ENCODE measurements at regions not wholly inside any gene's neighbourhood (a gene's known extent, or its start where the extent isn't known, plus 50 kb on each side); places are given as distances from the start of the nearest gene placed in this dataset.

DNA sequence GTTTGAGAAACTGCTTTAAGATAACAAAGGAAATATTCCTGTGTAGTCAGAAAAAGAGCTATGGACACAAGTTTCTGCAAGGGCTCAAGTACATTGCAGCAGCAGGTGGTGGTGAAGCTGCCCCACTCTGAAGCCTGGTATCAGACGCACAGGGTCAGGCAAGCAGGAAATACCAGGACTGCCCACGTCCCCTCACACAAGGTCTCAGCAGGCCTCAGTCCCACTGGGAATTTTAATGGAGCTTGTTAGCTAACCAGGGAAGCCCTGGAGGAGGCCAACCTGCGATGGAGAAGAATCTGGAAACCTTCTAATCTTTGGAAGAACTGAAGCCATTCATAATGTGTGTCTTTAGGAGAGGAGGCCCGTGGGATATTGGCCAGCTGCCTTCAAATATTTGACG, 168.3 kb downstream of the UXS1 start:
- FAIRE-seq (no peak), DNase-seq (ENCODE audit: low read depth) (no peak)
- Histone ChIP-seq H3K4me3 (ENCODE audit: low read depth, low read length) (no peak overlapping the region), H3K27me3 (ENCODE audit: control insufficient read depth, insufficient read depth, low read length) (peaks cover 4% of the 10 kb centered on the region), H3K36me3 (ENCODE audit: control insufficient read depth, insufficient read depth, low read length) (no peaks in the 10 kb centered on the region)
- TF ChIP-seq, protein P1, sequence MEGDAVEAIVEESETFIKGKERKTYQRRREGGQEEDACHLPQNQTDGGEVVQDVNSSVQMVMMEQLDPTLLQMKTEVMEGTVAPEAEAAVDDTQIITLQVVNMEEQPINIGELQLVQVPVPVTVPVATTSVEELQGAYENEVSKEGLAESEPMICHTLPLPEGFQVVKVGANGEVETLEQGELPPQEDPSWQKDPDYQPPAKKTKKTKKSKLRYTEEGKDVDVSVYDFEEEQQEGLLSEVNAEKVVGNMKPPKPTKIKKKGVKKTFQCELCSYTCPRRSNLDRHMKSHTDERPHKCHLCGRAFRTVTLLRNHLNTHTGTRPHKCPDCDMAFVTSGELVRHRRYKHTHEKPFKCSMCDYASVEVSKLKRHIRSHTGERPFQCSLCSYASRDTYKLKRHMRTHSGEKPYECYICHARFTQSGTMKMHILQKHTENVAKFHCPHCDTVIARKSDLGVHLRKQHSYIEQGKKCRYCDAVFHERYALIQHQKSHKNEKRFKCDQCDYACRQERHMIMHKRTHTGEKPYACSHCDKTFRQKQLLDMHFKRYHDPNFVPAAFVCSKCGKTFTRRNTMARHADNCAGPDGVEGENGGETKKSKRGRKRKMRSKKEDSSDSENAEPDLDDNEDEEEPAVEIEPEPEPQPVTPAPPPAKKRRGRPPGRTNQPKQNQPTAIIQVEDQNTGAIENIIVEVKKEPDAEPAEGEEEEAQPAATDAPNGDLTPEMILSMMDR (IDR thresholded peaks at IDR 0.05; ENCODE audit: insufficient read depth, low read length, severe bottlenecking) = no peak

DNA sequence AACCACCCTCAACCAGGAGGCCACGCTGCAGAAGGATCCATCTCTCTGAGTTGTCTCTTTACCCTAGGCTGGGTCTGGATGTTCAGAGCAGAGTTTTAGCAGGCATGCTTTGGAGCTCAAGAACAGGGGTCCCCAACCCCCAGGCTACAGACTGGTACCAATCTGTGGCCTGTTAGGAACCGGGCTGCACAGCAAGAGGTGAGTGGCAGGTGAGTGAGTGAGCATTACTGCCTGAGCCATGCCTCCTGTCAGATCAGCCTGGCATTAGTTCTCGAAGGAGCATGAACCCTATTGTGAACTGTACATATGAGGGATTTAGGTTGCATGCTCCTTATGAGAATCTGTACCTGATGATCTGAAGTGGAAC, 172.5 kb downstream of the UXS1 start:
- no peak overlapping the region for H3K4me3 ChIP-seq (ENCODE audit: low read depth, low read length)
- TF ChIP-seq, protein P1 (IDR thresholded peaks at IDR 0.05; ENCODE audit: insufficient read depth, low read length, severe bottlenecking) = no peak
- DNase-seq (ENCODE audit: low read depth) (no peak), FAIRE-seq (no peak)
- H3K27me3 ChIP-seq (ENCODE audit: control insufficient read depth, insufficient read depth, low read length) = peaks cover 6% of the 10 kb centered on the region
- H3K36me3 ChIP-seq (ENCODE audit: control insufficient read depth, insufficient read depth, low read length) = no peaks in the 10 kb centered on the region

DNA sequence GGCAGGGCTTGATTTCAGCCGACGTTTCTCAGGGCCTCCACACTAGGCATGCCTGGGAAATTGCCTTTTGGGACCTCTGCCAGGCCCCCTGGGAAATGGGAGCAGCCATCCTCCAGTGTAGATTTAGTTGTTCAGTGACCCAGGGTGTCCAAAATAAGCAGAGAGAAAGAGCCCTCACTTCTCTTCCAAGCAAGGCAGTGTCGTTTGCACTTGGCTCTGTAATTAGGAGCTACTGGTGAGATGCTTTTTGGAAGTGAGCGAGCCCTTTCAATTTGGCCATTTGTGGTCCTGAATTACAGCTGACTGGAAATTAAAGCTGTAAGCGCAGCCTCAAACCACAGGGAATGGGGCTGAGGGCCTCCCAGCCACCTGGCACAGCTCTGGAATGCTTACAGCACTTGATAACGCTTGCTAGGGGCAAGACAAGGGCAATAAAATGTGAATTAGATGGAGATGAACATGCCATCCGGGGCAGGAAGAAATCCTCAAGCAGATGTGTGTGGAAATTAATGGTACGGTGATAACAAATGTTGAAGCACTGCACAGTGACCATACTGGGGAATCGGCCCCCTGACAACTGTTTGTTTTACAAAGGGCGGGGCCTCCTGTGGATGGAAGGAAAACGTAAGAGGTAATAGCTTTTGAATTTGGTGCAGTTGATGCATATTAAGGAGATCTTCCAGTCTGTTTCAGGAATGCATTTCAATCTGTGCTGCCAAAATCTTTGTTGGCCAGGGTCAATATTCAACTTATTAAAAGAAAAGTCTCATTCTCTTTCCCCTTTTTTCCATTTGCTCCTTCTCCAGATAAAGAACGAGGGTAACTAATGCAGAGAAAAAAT, 173.1 kb downstream of the UXS1 start:
- H3K27me3 ChIP-seq (ENCODE audit: control insufficient read depth, insufficient read depth, low read length) = peaks cover 6% of the 10 kb centered on the region
- no peaks in the 10 kb centered on the region for H3K36me3 ChIP-seq (ENCODE audit: control insufficient read depth, insufficient read depth, low read length)
- FAIRE-seq (no peak), DNase-seq (ENCODE audit: low read depth) (no peak)
- TF ChIP-seq, protein P1 (IDR thresholded peaks at IDR 0.05; ENCODE audit: insufficient read depth, low read length, severe bottlenecking) = no peak
- H3K4me3 ChIP-seq (ENCODE audit: low read depth, low read length) = no peak overlapping the region

DNA sequence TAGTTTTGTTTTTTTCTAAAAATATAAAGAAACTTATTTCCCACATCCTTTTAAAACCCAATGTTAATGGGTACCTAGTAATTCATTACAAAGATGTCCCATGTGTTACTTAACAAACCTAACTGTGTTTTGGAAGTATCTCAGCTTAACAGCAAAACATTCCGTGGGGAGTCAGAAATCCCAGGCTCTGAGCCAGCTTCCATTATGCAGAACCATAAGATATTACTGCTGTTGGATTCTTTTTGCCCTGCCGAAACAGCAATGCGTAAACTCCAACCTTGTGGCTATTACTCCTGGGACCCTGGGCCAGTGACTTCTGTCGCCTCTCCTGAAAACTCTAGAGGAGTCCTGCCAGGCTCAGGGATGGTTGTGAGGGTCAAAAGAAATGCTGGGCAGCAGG, 174.1 kb downstream of the UXS1 start:
- Histone ChIP-seq H3K27me3 (ENCODE audit: control insufficient read depth, insufficient read depth, low read length) (peaks cover 6% of the 10 kb centered on the region), H3K4me3 (ENCODE audit: low read depth, low read length) (no peak overlapping the region), H3K36me3 (ENCODE audit: control insufficient read depth, insufficient read depth, low read length) (no peaks in the 10 kb centered on the region)
- no peak for FAIRE-seq
- no peak for DNase-seq (ENCODE audit: low read depth)
- TF ChIP-seq, protein P1 (IDR thresholded peaks at IDR 0.05; ENCODE audit: insufficient read depth, low read length, severe bottlenecking) = no peak

DNA sequence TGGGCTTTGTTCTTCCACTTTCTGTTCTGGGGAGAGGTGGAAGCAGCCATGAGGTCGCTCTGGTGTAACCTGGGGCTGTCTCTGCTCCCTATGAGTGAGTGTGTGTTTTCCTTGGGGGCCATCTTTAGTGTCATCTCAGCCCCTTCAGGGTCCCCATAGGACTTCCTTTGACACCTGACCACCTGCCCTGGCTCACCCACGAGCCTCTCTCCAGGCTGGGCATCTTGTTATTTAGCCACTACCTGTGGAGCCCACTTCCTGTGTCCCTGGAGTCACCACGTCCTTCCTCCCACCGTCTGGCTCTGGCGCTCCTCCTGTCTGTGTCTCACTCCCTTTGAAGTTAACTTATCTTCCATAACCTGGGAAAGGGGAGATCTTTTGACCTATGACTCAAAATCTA, 176.0 kb downstream of the UXS1 start:
- TF ChIP-seq, protein P1 (IDR thresholded peaks at IDR 0.05; ENCODE audit: insufficient read depth, low read length, severe bottlenecking) = no peak
- H3K4me3 ChIP-seq (ENCODE audit: low read depth, low read length) = no peak overlapping the region
- DNase-seq (ENCODE audit: low read depth) = no peak
- H3K36me3 ChIP-seq (ENCODE audit: control insufficient read depth, insufficient read depth, low read length) = no peaks in the 10 kb centered on the region
- FAIRE-seq = no peak
- H3K27me3 ChIP-seq (ENCODE audit: control insufficient read depth, insufficient read depth, low read length) = peaks cover 2% of the 10 kb centered on the region
